CD4-positive, alpha-beta T cell treated with Interleukin-17A for 1 hour (primary cell): ENCODE measurements at regions not wholly inside any gene's neighbourhood (a gene's known extent, or its start where the extent isn't known, plus 50 kb on each side); places are given as distances from the start of the nearest gene placed in this dataset.
"Not testable (repeated sequence)": the region's sequence is repeated elsewhere in the genome, so short reads cannot be mapped to it uniquely, and the experiment has no call there.

Experiments
- DNase-seq: peaks from one replicate; pipeline ENCODE4 v3.0.0-alpha.2; 2020

DNA sequence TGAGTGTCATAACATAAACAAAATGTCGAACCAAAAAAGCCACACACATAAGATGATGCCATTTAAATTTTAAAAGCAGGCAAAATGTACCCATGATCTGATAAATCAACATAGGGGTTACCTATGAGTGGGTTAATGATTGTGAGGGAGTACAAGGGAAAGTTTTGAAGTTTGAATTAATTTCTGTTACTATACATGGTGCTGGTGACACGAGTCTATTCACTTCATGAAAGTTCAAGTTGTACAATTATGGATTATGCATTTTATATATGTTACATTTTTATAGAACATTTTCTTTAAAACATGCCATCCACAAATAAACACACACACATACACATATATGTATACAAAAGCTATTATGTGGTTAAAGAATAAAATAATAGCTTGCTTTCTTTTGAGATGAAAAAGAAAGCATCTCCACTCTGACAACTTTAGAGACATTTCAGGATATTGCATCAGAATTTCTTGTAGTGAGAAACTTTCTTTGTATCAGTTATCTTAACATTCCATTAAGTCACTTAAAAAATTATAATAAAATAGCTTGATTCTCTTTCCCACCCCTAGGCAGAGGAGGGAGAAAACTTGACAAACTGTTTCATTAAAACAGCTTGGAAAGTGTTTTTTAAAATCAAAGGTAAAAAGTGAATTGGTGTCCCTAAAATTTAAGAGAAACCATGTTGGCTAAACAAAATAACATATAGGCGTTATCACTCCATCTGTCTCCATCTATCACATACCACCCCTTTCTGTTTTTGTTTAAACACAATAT is 891.8 kb upstream of the NDST4 start:
- no peak for DNase-seq

- DNase-seq = no peak
These were observed 887.9 kb upstream of the NDST4 start for GRCh38 chr4:116001291-116001690.

DNA sequence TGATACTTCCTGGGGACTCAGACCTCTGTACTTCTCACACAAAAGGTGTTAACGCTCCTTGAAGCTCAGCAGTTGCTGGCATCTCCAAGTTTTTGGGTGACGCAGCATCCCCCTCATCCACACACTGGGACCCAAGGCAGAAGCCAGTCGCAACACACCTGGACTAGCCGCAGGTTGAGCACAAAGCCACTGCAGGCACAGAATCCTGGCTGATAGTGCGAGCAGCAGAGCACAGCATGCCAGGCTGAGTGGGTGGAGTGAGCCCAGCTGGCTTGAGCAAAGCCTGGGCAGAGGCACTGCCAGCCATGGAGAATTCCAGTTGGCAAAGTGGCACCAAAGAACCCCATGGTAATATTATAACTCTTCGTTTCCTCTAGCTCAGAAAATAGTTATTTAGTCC is 873.2 kb upstream of the NDST4 start:
- DNase-seq = no peak

DNA sequence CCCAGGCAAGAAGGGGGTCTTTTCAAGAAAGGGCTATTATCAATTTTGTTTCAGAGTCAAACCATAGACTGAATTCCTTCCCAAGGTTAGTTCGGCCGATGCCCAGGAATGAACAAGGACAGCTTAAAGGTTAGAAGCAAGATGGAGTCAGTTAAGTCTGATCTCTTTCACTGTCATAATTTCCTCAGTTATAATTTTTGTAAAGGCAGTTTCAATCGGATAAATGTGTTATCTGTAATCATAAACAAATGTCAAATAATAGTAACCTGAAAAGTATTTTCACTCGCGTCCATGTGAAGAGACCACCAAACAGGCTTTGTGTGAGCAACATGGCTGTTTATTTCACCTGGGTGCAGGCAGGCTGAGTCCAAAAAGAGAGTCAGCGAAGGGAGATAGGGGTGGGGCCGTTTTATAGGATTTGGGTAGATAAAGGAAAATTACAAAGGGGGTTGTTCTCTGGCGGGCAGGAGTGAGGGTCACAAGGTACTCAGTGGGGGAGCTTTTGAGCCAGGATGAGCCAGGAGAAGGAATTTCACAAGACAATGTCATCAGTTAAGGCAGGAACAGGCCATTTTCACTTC is 862.1 kb upstream of the NDST4 start:
- not testable (repeated sequence) for DNase-seq

GRCh38 chr4:115973768-115974167 is 860.3 kb upstream of the NDST4 start:
- DNase-seq = no peak

GRCh38 chr4:115972967-115973366 is 859.5 kb upstream of the NDST4 start:
- DNase-seq = no peak

- DNase-seq = no peak
These were observed 857.4 kb upstream of the NDST4 start for GRCh38 chr4:115970859-115971258.

DNA sequence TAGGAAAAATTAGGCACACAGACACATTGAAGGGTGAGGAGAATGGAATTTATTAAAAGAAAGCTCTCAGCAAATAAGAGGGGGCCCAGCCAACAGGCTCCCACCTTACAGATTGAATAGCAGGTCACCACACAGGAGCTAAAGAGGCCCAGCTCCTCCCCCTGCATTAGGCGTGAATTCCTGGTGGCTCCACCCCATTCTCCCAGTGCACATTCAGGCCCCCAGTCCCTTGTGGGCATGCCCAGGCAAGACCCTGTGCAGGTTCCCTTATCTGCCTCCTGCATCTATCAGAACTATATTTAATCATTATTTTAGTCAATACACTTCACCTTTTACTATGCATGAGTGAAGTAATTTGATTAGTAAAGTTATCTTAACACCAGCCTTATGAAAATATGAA is 856.3 kb upstream of the NDST4 start:
- DNase-seq = no peak

DNA sequence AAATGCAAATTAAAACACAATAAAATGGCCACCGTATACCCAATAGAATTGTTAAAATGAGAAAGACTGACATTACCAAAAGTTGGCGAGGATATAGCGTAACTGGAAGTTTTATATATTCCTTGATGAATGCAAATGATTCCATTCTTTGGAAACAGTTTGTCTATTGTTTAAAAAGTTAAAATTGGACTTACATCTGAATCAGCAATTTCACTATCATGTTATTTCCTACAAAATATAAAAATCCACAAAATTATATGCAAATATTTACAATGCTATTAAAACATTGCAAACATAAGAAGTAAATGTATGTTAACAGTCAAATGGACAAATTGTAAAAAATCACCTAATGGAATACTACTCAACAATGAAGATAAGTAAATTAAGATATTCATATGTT is 852.2 kb upstream of the NDST4 start:
- no peak for DNase-seq

- not testable (repeated sequence) for DNase-seq
These were observed 842.8 kb upstream of the NDST4 start for GRCh38 chr4:115956054-115956796.

GRCh38 chr4:115950806-115951205 is 837.4 kb upstream of the NDST4 start:
- DNase-seq = no peak

GRCh38 chr4:115949974-115950743 is 836.7 kb upstream of the NDST4 start:
- not testable (repeated sequence) for DNase-seq

DNA sequence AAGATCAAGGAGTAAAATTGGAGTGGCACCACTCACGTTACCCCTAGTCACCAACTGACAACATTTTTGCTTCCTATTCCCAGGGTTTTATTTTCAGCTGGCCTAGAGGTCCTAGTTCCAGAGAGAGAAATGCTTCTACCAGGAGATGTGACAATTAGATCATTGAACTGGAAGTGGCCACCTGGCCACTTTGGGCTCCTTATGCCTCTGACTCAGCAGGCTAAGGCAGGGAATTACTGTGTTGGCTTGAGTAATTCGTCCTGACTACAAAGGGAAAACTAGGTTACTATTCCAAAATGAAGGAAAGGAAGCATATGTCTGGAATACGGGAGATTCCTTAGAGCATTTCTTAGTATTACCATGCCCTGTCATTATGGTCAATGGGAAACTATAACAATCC is 831.6 kb upstream of the NDST4 start:
- no peak for DNase-seq

DNA sequence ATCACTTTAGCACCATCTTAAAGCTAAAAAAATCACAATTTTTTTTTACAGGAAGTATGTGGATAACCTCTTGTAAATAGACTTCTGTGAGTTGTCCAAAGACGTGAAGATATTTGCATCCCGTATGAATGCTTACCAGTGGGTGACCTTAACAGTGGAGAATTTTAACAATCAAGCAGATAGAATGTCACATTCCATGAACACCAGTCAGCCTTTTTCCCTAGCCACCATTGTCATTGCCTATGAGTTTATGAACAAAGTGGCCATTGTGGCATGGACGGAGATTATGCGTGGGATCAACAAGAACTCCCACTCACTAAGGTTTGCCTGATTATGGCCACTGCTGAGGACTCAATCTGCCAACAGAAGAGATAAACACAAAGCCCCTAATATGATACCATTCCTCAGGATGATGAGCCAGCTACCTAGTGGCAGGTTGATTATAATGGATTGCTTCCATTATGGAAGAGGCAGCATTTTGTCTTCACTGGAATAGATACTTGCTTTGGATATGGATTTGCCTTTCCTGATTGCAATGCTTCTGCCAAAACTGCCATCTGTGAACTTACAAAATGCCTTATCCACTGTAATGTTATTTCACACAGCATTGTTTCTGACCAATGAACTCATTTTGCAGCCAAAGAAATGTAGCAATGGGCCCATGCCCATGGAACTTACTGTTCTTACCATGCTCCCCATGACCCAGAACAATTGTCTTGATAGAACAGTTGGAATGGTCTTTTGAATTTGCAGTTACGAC is 830.9 kb upstream of the NDST4 start:
- DNase-seq = no peak

DNA sequence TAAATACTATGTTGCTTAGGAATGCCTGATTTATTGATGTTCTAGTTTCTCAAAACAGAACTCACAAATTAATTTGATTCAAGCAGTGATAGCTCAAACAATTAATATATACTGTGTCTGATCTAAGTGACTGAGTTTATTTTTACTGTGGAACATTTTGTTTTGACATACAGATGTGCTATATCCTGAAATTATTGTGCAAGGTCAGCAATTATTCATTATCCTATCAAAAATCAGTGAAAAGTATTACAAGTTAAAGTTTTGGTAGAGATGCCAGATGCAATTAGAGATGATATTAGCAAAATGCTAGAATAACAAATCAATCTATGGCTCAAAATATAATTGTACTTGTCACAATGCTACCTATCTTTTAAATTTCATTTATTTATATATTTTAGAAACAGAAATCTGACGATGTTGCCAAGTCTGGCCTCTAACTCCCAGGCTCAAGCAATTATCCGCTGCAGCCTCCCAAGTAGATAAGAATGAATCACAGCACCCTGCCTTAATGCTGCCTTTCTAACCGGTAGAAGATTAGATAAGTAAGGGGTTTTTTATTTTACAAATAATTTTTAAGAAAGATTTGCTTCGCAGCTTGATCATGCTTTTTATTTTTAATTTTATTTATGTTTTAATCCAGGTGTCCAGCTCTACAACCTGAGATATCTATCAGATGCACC is 825.5 kb upstream of the NDST4 start:
- DNase-seq = no peak

DNA sequence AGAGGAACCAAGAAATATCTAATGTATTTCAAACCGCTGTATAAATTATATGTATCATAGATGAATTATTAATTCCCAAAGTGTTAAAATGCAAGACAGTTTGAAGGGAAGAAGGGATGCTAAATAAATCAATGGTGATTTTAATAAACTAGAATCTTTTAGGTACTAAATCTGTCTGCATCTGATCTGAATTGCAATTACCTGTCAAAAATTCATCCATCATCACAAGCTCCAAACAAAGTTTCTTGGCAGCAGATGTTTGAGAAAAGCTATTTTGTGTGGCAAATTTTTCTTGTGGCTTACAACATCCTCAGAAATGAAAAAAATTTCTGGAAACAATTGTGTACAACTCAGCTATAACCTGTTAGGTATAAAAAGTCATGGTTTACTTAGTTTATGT is 816.0 kb upstream of the NDST4 start:
- DNase-seq = no peak

GRCh38 chr4:115927382-115927781 is 814.0 kb upstream of the NDST4 start:
- no peak for DNase-seq

- no peak for DNase-seq
These were observed 809.7 kb upstream of the NDST4 start for GRCh38 chr4:115923152-115923551.

- DNase-seq = no peak
These were observed 807.2 kb upstream of the NDST4 start for GRCh38 chr4:115920637-115921036.

GRCh38 chr4:115918149-115918548 is 804.7 kb upstream of the NDST4 start:
- no peak for DNase-seq

- no peak for DNase-seq
These were observed 793.0 kb upstream of the NDST4 start for GRCh38 chr4:115906428-115906827.

GRCh38 chr4:115883847-115884246 is 770.4 kb upstream of the NDST4 start:
- DNase-seq = no peak
